H1 (cell line): ENCODE measurements at regions not wholly inside any gene's neighbourhood (a gene's known extent, or its start where the extent isn't known, plus 50 kb on each side); places are given as distances from the start of the nearest gene placed in this dataset.
A peak's percentile ranks its signal among the peaks of the same experiment; 100 is the strongest.

ENCODE experiments used
- BACH1 ChIP-seq: IDR thresholded peaks from 2 replicates; pipeline ENCODE4 v1.6.1; 2012; ENCODE audit warnings: low read length, improper control_type of control experiment
- CHD1 ChIP-seq: IDR thresholded peaks from 2 replicates; pipeline ENCODE4 v1.6.1; 2012; ENCODE audit warnings: low read depth, low read length, improper control_type of control experiment
- CTBP2 ChIP-seq: IDR thresholded peaks from 2 replicates; pipeline ENCODE4 v1.7.0; 2011; ENCODE audit warnings: borderline replicate concordance, mild to moderate bottlenecking, moderate library complexity, mixed read lengths, low read length; ENCODE audit not compliant: insufficient read depth, insufficient read length
- EP300 ChIP-seq, 2 experiments: IDR thresholded peaks; 1 replicate in 1 of 2; 2 replicates in 1 of 2; pipeline ENCODE4 v1.6.1; 2011 to 2012; ENCODE audit warnings: low read depth in 2 of 2, low read length in 2 of 2, mild to moderate bottlenecking in 2 of 2, borderline replicate concordance in 1 of 2, inconsistent platforms in 1 of 2, moderate library complexity in 1 of 2
- FOSL1 ChIP-seq: IDR thresholded peaks from 2 replicates; pipeline ENCODE4 v1.6.1; 2011; ENCODE audit warnings: mild to moderate bottlenecking, low read depth, low read length, moderate library complexity; ENCODE audit not compliant: insufficient read depth
- GTF2F1 ChIP-seq: IDR thresholded peaks from 2 replicates; pipeline ENCODE4 v1.6.1; 2012; ENCODE audit warnings: low read depth, low read length, improper control_type of control experiment, borderline replicate concordance
- NANOG ChIP-seq: IDR thresholded peaks from 2 replicates; pipeline ENCODE4 v1.6.1; 2011; ENCODE audit warnings: low read length, low read depth, mild to moderate bottlenecking, inconsistent platforms; ENCODE audit not compliant: insufficient read depth, poor library complexity, severe bottlenecking
- POLR2A ChIP-seq, 2 experiments: IDR thresholded peaks; 1 replicate in 1 of 2; 2 replicates in 1 of 2; pipeline ENCODE4 v1.6.1; 2011; ENCODE audit warnings: low read depth in 2 of 2, low read length in 2 of 2, mild to moderate bottlenecking in 2 of 2; ENCODE audit errors: control extremely low read depth in 1 of 2
- RBBP5 ChIP-seq: IDR thresholded peaks from 2 replicates; pipeline ENCODE4 v1.7.1; 2012; ENCODE audit warnings: low read depth, mild to moderate bottlenecking, inconsistent platforms, low read length, moderate library complexity, borderline replicate concordance
- RFX5 ChIP-seq: IDR thresholded peaks from 2 replicates; pipeline ENCODE4 v1.6.1; 2011; ENCODE audit warnings: low read depth, low read length, improper control_type of control experiment, borderline replicate concordance
- SUZ12 ChIP-seq: fragments of 200-600 bp; sonication (generic); IDR thresholded peaks from 2 replicates; pipeline ENCODE4 v1.6.1; 2012; ENCODE audit warnings: mild to moderate bottlenecking, inconsistent platforms, low read length, moderate library complexity, mixed read lengths
- TAF7 ChIP-seq: optimal IDR thresholded peaks from 2 replicates; pipeline ENCODE3; 2011; ENCODE audit warnings: low read depth, mild to moderate bottlenecking, inconsistent platforms, low read length, moderate library complexity, borderline replicate concordance
- TEAD4 ChIP-seq: IDR thresholded peaks from 2 replicates; pipeline ENCODE4 v1.6.1; 2012; ENCODE audit warnings: low read depth, low read length, inconsistent platforms, mixed read lengths
- YY1 ChIP-seq: IDR thresholded peaks from 2 replicates; pipeline ENCODE4 v1.6.1; 2011; ENCODE audit warnings: low read depth, mild to moderate bottlenecking, low read length
- TF ChIP-seq, protein P1 (sequence below): IDR thresholded peaks from 2 replicates; pipeline ENCODE4 v1.6.1; 2011; ENCODE audit warnings: low read length, improper control_type of control experiment
- TF ChIP-seq, protein P2 (sequence below): IDR thresholded peaks from 2 replicates; pipeline ENCODE4 v1.6.1; 2012; ENCODE audit warnings: inconsistent platforms

- TF ChIP-seq GTF2F1 (no peak), TAF7 (no peak), RBBP5 (no peak), TEAD4 (0 out of 2 replicates have a peak, but pooled peaks have one; percentile 37), RFX5 (no peak), CHD1 (no peak), YY1 (0 out of 2 replicates have a peak, but pooled peaks have one; percentile 29), CTBP2 (no peak), NANOG (peak; percentile 98), EP300 (IDR thresholded peaks at IDR 0.05; ENCODE audit: borderline replicate concordance in 1 of 2, low read depth in 2 of 2, low read length in 2 of 2) (peak in 1 of 2 experiments; percentile 62; a peak in 1 of 3 replicates), POLR2A (IDR thresholded peaks at IDR 0.05; ENCODE audit: control extremely low read depth in 1 of 2, low read depth in 2 of 2, low read length in 2 of 2) (no peak), BACH1 (no peak), SUZ12 (no peak), FOSL1 (no peak)
- TF ChIP-seq, protein P1, sequence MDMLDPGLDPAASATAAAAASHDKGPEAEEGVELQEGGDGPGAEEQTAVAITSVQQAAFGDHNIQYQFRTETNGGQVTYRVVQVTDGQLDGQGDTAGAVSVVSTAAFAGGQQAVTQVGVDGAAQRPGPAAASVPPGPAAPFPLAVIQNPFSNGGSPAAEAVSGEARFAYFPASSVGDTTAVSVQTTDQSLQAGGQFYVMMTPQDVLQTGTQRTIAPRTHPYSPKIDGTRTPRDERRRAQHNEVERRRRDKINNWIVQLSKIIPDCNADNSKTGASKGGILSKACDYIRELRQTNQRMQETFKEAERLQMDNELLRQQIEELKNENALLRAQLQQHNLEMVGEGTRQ = no peak
- TF ChIP-seq, protein P2, sequence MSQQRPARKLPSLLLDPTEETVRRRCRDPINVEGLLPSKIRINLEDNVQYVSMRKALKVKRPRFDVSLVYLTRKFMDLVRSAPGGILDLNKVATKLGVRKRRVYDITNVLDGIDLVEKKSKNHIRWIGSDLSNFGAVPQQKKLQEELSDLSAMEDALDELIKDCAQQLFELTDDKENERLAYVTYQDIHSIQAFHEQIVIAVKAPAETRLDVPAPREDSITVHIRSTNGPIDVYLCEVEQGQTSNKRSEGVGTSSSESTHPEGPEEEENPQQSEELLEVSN = no peak
Observed at GRCh38 chr1:69244211-69244610, 323.5 kb upstream of the LRRC7 start (continued).
